ENCODE measurements at regions not wholly inside any gene's neighbourhood (a gene's known extent, or its start where the extent isn't known, plus 50 kb on each side); places are given as distances from the start of the nearest gene placed in this dataset.

GRCh38 chr7:13713092-13713491 is 276.4 kb downstream of the ETV1 start:
- Histone ChIP-seq H3K27me3 (ENCODE audit: insufficient read depth) (no peaks in the 10 kb centered on the region), H3K36me3 (ENCODE audit: insufficient read depth) (no peaks in the 10 kb centered on the region), H2AFZ (no peak overlapping the region), H3K4me3 (no peak overlapping the region), H3F3A (replicated peaks; ENCODE audit: low read depth) (no peaks in the 10 kb centered on the region), H3K27ac (ENCODE audit: low read depth) (no peak overlapping the region), H3K4me2 (no peak overlapping the region), H4K20me1 (replicated peaks; ENCODE audit: insufficient read depth) (no peaks in the 10 kb centered on the region), H3K79me2 (replicated peaks; ENCODE audit: insufficient read depth) (peaks cover 13% of the 10 kb centered on the region; the same call in 1 of the 2 replicates), H3K9me2 (ENCODE audit: insufficient read depth) (no peaks in the 10 kb centered on the region; the same call in 1 of the 2 replicates), H3K4me1 (ENCODE audit: insufficient read depth) (no peaks in the 10 kb centered on the region)
- H3K27me3 Mint-ChIP-seq (ENCODE audit: insufficient read depth, low read depth, poor library complexity): no peaks in the 10 kb centered on the region
- ATAC-seq (no peak), DNase-seq (ENCODE audit: low spot score) (no peak)
- no peak for TF ChIP-seq NANOG (IDR thresholded peaks at IDR 0.05; ENCODE audit: borderline replicate concordance)
- no peak for TF ChIP-seq STAT1 (IDR thresholded peaks at IDR 0.05; ENCODE audit: unreplicated experiment)
- no peak for TF ChIP-seq ZNF331 (CRISPR knock-in tag; IDR thresholded peaks at IDR 0.05; ENCODE audit: low read depth)
- no peak for TF ChIP-seq ZNF114 (CRISPR knock-in tag; IDR thresholded peaks at IDR 0.05)
- no peak for TF ChIP-seq ZNF462 (CRISPR knock-in tag; IDR thresholded peaks at IDR 0.05)
- TF ChIP-seq CTCF (conservative IDR thresholded peaks at IDR 0.05; ENCODE audit: low read depth in 2 of 2): no peak
- TF ChIP-seq ETS1 (IDR thresholded peaks at IDR 0.05): no peak
- TF ChIP-seq JUNB (IDR thresholded peaks at IDR 0.05; ENCODE audit: unreplicated experiment): no peak
- no peak for TF ChIP-seq EZH2phosphoT487 (IDR thresholded peaks at IDR 0.05; ENCODE audit: unreplicated experiment)
- TF ChIP-seq EZH2 (IDR thresholded peaks at IDR 0.05; ENCODE audit: low read depth, unreplicated experiment): no peak
- TF ChIP-seq REST (IDR thresholded peaks at IDR 0.05; ENCODE audit: unreplicated experiment): no peak
- no peak for TF ChIP-seq POLR2AphosphoS5 (IDR thresholded peaks at IDR 0.05; ENCODE audit: low read depth)
- TF ChIP-seq CREB1 (CRISPR knock-in tag; IDR thresholded peaks at IDR 0.05; ENCODE audit: low read depth): no peak
- peaks cover 4% of the 10 kb centered on the region; the same call in 1 of the 3 replicates for H3K36me3 Mint-ChIP-seq (ENCODE audit: low read depth)
- H3K27ac Mint-ChIP-seq: no peak overlapping the region
- 0 out of 3 replicates have a peak, but pooled peaks cover 6% of the 10 kb centered on the region for H3K9me3 Mint-ChIP-seq
- H3K4me3 Mint-ChIP-seq: no peak overlapping the region
- H3K4me1 Mint-ChIP-seq: no peaks in the 10 kb centered on the region; the same call in 1 of the 3 replicates

All from GM23338 (cell line).